ENCODE measurements at regions not wholly inside any gene's neighbourhood (a gene's known extent, or its start where the extent isn't known, plus 50 kb on each side); places are given as distances from the start of the nearest gene placed in this dataset.
"Not testable (repeated sequence)": the region's sequence is repeated elsewhere in the genome, so short reads cannot be mapped to it uniquely, and the experiment has no call there.

- H3K36me3 Mint-ChIP-seq; H3K4me3 Mint-ChIP-seq; DNase-seq (ENCODE audit: low spot score in 2 of 2); H3K27ac Mint-ChIP-seq; H3K9me3 Mint-ChIP-seq; H3K4me1 Mint-ChIP-seq; ATAC-seq: not testable (repeated sequence)
Observed at GRCh38 chr21:8549598-8549997, 1971.8 kb upstream of the TPTE start.

- not testable (repeated sequence) for H3K9me3 Mint-ChIP-seq; H3K36me3 Mint-ChIP-seq; DNase-seq (ENCODE audit: low spot score in 2 of 2); ATAC-seq; H3K4me1 Mint-ChIP-seq; H3K4me3 Mint-ChIP-seq
- H3K27ac Mint-ChIP-seq, result peak overlapping the region; percentile 76
Observed at GRCh38 chr21:8554368-8554767, 1967.0 kb upstream of the TPTE start.

- not testable (repeated sequence) for H3K9me3 Mint-ChIP-seq; H3K4me3 Mint-ChIP-seq; ATAC-seq; H3K27ac Mint-ChIP-seq; H3K36me3 Mint-ChIP-seq; H3K4me1 Mint-ChIP-seq; DNase-seq (ENCODE audit: low spot score in 2 of 2)
Observed at GRCh38 chr21:8594937-8595336, 1926.4 kb upstream of the TPTE start.

- H3K36me3 Mint-ChIP-seq; ATAC-seq; DNase-seq (ENCODE audit: low spot score in 2 of 2); H3K9me3 Mint-ChIP-seq; H3K4me3 Mint-ChIP-seq; H3K27ac Mint-ChIP-seq; H3K4me1 Mint-ChIP-seq: not testable (repeated sequence)
Observed at GRCh38 chr21:8624085-8624484, 1897.3 kb upstream of the TPTE start.

All from stimulated activated effector memory CD8-positive, alpha-beta T cell treated with anti-CD3 and anti-CD28 coated beads, Interleukin-12 subunit alpha, Interleukin-12 subunit beta, amount 100 ng/mL, for 72 hours (primary cell).